ENCODE measurements at regions not wholly inside any gene's neighbourhood (a gene's known extent, or its start where the extent isn't known, plus 50 kb on each side); places are given as distances from the start of the nearest gene placed in this dataset.

GRCh38 chr11:95486466-95486865, 255.5 kb upstream of the SESN3 start:
- TF ChIP-seq POLR2AphosphoS5 (IDR thresholded peaks at IDR 0.05; ENCODE audit: borderline replicate concordance, low read depth, low read length): no peak
- TF ChIP-seq EZH2 (IDR thresholded peaks at IDR 0.05): no peak
- TF ChIP-seq FOXP2 (optimal IDR thresholded peaks at IDR 0.05; ENCODE audit: control extremely low read depth, extremely low read length, insufficient read depth): no peak

All from SK-N-MC (cell line).